GM12874 (cell line): ENCODE measurements at regions not wholly inside any gene's neighbourhood (a gene's known extent, or its start where the extent isn't known, plus 50 kb on each side); places are given as distances from the start of the nearest gene placed in this dataset.
A peak's percentile ranks its signal among the peaks of the same experiment; 100 is the strongest.

Source experiments
- CTCF ChIP-seq: IDR thresholded peaks from 2 replicates; pipeline ENCODE4 v1.5.1; 2011; ENCODE audit warnings: low read depth, mild to moderate bottlenecking, control low read depth, low read length, moderate library complexity; ENCODE audit not compliant: insufficient read depth

- TF ChIP-seq CTCF, result no peak
These were observed 340.1 kb upstream of the FSTL5 start for GRCh38 chr4:162503868-162504267.

DNA sequence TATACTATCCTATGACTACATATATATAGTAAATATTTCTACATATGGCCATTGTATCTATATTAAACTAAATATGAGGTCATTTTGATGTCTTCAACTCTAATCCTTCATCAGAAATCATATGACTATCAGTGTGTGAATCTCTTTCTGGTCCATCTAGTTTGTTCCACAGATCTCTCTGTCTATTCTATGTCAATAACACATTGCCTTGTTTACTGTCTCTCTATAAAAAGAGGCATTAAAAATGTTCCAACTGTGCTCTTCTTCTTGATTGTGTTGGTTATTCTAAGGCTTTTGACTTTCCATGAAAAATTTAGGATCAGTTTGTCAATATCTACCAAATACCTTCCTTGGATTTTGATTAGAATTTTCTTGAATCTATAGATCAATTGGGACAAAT lies 338.3 kb upstream of the FSTL5 start:
- TF ChIP-seq CTCF, result no peak

- TF ChIP-seq CTCF, result peak; percentile 9; the same call in 1 of the 2 replicates
These were observed 335.7 kb upstream of the FSTL5 start for GRCh38 chr4:162499478-162499877.

DNA sequence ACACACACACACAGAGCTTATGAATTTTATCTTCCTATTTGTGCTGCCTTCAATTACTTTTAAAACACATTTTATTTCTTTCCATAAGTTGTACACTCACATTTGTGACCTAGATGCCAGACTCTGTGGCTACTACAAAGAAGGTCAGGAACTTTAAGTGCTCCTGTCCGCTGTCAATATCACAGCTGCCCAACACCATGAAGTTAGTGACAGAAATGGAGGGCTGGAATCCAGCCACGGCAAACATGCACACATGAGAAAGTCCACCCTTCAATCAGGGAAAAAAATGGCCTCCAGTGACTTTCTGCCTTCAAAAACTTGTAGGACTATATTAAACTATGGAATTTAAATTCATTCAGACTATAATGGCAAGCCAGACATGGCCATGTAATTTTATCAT lies 334.4 kb upstream of the FSTL5 start:
- TF ChIP-seq CTCF, result no peak

DNA sequence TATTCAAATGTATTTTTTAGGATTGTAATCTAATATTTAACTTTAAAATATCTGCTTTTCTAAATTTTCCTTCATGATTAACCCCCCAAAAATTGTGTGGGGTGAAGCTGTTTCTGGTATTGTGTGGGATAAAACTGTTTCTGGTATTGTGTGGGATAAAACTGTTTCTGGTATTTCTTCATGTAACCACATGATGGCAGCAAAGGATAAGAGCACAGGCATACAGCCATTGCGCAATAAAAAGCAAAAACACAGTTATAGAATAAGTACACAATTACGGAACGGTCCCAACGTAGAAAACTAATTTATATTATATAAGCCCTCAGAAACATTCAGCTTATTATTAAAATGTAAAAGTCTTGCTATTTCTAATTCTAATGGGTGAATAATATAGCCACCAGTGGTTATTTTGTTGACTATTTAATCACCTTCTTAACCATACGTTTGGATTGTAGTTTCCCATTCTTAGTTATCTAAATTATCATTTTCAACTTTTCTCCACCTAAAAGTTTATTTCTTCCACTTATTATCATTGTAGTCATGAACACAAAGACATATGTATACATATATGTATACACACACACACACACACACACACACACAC lies 333.9 kb upstream of the FSTL5 start:
- TF ChIP-seq CTCF, result peak; percentile 51; the same call in 1 of the 2 replicates

GRCh38 chr4:162494935-162495334 lies 331.1 kb upstream of the FSTL5 start:
- TF ChIP-seq CTCF, result no peak

DNA sequence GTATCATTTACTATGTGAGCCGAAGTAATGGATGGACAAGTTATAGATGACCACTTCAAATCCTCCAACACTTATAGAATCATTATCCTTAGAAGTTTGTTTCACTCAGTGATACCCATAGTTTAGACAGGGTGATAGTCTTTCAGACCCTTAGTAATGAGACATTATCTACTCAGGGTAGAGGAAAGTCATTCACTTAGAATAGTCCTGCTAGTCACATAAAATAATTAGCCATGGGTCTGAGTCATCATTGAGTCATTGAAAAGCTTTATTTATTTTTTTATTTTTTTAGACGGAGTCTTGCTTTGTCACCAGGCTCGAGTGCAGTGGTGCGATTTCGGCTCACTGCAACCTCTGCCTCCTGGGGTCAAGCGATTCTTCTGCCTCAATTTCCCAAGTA lies 321.7 kb upstream of the FSTL5 start:
- TF ChIP-seq CTCF, result no peak
